GM23248 (cell line): ENCODE measurements at regions not wholly inside any gene's neighbourhood (a gene's known extent, or its start where the extent isn't known, plus 50 kb on each side); places are given as distances from the start of the nearest gene placed in this dataset.

ENCODE experiments used
- EZH2 ChIP-seq: fragments of 200-600 bp; sonication (generic); IDR thresholded peaks from 2 replicates; pipeline ENCODE4 v1.6.1; 2018; ENCODE audit warnings: antibody characterized with exemption, mild to moderate bottlenecking; ENCODE audit not compliant: insufficient read depth, poor library complexity, severe bottlenecking
- EZH2phosphoT487 ChIP-seq: fragments of 200-600 bp; sonication (generic); IDR thresholded peaks from 2 replicates; pipeline ENCODE4 v1.6.1; 2018; ENCODE audit warnings: antibody characterized with exemption, moderate library complexity, mild to moderate bottlenecking, low read depth; ENCODE audit not compliant: insufficient read depth

GRCh38 chr16:82271636-82272035, 101.6 kb upstream of the MPHOSPH6 start:
- no peak for TF ChIP-seq EZH2
- TF ChIP-seq EZH2phosphoT487: no peak
